NCI-H128 (cell line): ENCODE measurements at regions not wholly inside any gene's neighbourhood (a gene's known extent, or its start where the extent isn't known, plus 50 kb on each side); places are given as distances from the start of the nearest gene placed in this dataset.
"Not testable (repeated sequence)": the region's sequence is repeated elsewhere in the genome, so short reads cannot be mapped to it uniquely, and the experiment has no call there.

Experiments used
- DNase-seq: peaks from one replicate; lab custom pipeline; 2025; ENCODE audit not compliant: unreplicated experiment; lab: John Stamatoyannopoulos, UW

GRCh38 chr6:27096834-27097511 is 150.5 kb upstream of the PRSS16 start:
- DNase-seq, result no peak

GRCh38 chr6:27098956-27099355 is 148.5 kb upstream of the PRSS16 start:
- no peak for DNase-seq

GRCh38 chr6:27100921-27101320 is 146.6 kb upstream of the PRSS16 start:
- DNase-seq, result no peak

GRCh38 chr6:27101824-27102223 is 145.7 kb upstream of the PRSS16 start:
- no peak for DNase-seq

- no peak for DNase-seq
Measured at GRCh38 chr6:27106382-27106781, 141.1 kb upstream of the PRSS16 start.

GRCh38 chr6:27111743-27112142 is 135.8 kb upstream of the PRSS16 start:
- DNase-seq, result no peak

- DNase-seq, result no peak
Measured at GRCh38 chr6:27112974-27113373, 134.5 kb upstream of the PRSS16 start.

- no peak for DNase-seq
Measured at GRCh38 chr6:27119329-27119728, 128.2 kb upstream of the PRSS16 start.

GRCh38 chr6:27119761-27120160 is 127.7 kb upstream of the PRSS16 start:
- no peak for DNase-seq

GRCh38 chr6:27121640-27122039 is 125.9 kb upstream of the PRSS16 start:
- DNase-seq, result no peak

GRCh38 chr6:27124252-27124657 is 123.2 kb upstream of the PRSS16 start:
- DNase-seq, result no peak

- DNase-seq, result no peak
Measured at GRCh38 chr6:27126046-27126814, 121.3 kb upstream of the PRSS16 start.

- DNase-seq, result no peak
Measured at GRCh38 chr6:27126815-27127537, 120.5 kb upstream of the PRSS16 start.

- DNase-seq, result not testable (repeated sequence)
Measured at GRCh38 chr6:27127874-27128273, 119.6 kb upstream of the PRSS16 start.

- DNase-seq, result no peak
Measured at GRCh38 chr6:27128311-27129094, 119.0 kb upstream of the PRSS16 start.

- no peak for DNase-seq
Measured at GRCh38 chr6:27129095-27129815, 118.2 kb upstream of the PRSS16 start.

GRCh38 chr6:27129917-27130316 is 117.6 kb upstream of the PRSS16 start:
- no peak for DNase-seq

- no peak for DNase-seq
Measured at GRCh38 chr6:27130668-27131428, 116.7 kb upstream of the PRSS16 start.

GRCh38 chr6:27132282-27132531 is 115.3 kb upstream of the PRSS16 start:
- not testable (repeated sequence) for DNase-seq
